ENCODE measurements at regions not wholly inside any gene's neighbourhood (a gene's known extent, or its start where the extent isn't known, plus 50 kb on each side); places are given as distances from the start of the nearest gene placed in this dataset.

DNA sequence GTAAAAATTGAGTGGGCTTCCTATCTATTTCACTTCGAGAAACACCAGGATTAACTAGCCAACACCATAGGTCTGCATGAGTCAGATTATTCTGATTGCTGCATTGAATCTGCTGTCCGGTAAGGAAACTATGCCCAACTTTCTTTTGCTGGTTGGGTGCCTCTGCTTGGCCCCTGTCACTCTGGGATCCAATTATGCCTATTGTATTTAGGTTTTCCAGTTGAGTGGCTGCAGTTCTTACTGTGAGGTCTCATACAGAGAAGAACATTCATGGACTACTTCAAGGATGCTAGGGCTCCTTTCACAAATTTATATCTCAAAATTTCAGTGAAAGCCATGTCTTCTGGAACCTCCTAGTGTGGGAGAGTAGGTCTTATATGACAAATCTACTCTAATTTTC lies 215.1 kb upstream of the SORCS1 start:
- DNase-seq, result no peak

DNA sequence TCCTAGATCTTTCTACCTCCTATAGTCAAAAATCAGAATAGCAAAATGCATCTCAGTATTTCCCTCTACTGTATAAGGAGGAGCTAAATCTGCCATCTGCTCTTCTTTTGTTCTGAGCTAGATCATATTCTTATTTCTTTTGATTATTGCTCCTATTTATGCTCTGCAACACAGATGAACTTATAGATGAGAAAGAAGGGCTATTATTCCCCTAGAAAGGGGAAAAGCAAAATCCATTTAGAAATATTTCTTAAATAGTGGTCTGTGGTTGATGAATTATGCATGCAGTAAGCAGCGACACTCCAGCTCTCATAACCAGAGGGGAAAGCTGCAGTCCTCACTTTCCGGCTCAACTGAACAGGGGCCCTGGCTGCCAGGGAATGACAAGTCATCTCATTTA lies 207.3 kb upstream of the SORCS1 start:
- no peak for DNase-seq

DNA sequence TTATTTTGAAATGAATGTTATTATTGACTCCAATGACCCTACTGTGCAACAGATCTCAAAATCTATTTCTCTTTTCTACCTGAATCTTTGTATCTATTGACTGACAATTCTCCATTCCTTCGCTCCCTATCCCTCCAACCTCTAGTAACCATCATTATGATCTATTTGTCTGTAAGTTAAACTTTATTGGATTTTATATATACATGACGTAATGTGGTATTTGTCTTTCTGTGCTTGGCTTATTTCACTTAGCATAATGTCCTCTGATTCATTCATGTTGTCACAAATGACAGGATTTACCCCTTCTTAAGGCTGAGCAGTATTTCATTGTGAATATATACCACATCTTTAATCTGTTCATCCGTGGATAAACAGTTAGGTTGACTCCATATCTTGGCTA lies 200.4 kb upstream of the SORCS1 start:
- no peak for DNase-seq

GRCh38 chr10:107362306-107362705 lies 197.8 kb upstream of the SORCS1 start:
- DNase-seq, result no peak

DNA sequence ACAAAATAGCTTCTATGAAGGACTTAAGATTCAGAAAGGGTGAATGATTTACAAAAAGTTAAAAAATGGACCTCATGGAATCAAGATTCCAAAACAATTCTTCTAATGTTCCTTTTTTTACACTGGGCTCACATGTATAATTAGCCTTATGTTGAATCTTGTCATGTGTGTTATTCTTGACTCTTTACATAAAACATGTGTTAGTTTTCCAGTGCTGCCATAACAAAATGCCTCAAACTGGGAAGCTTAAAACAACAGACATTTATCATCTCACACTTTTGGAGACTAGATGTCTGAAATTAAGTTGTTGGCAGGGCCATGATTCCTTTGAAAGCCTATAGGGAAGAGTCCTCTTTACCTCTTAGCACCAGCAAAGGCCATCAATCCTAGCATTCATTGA lies 192.5 kb upstream of the SORCS1 start:
- no peak for DNase-seq

DNA sequence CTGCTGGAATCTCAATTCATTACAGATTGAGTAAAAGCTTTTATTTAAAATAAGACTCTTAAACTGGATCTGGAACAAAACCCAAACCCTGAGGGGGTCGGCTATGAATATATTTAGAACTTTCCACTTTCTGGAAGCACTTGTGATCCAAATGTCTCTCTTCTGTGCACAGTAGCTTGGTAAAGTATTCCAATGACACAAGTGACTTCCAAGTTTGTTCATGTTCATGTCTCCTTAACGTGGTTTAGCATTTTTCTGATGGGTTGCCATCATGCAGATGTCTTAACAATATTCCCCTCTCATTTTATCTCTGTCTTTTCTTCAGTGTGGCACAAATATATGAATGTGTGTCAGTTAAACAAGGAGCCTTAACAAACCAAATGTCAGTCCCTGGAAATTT lies 191.9 kb upstream of the SORCS1 start:
- DNase-seq, result no peak

- no peak for DNase-seq
These were observed 178.2 kb upstream of the SORCS1 start for GRCh38 chr10:107342711-107343110.

GRCh38 chr10:107341281-107341680 lies 176.8 kb upstream of the SORCS1 start:
- DNase-seq, result no peak

DNA sequence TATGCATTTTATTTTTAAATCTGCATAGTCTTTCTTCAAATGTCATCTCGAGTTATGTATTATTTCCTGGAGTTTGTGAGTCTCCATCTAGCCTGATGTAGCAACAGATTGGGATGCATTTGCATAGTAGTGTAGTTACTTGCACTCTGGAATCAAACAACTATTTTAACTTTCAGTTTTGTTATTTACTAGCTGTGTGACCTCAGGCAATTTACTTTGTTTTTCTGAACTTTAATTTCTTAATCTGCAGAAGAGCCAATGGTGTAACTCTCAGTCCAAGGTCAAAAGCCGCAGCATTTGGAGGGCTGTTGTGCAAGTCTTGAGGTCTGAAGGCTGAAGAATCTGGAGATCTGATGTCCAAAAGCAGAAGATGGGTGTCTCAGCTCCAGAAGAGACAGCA lies 175.8 kb upstream of the SORCS1 start:
- DNase-seq, result no peak

- no peak for DNase-seq
These were observed 171.6 kb upstream of the SORCS1 start for GRCh38 chr10:107336061-107336460.

GRCh38 chr10:107317592-107317991 lies 153.1 kb upstream of the SORCS1 start:
- DNase-seq, result no peak

GRCh38 chr10:107303203-107303602 lies 138.7 kb upstream of the SORCS1 start:
- no peak for DNase-seq

DNA sequence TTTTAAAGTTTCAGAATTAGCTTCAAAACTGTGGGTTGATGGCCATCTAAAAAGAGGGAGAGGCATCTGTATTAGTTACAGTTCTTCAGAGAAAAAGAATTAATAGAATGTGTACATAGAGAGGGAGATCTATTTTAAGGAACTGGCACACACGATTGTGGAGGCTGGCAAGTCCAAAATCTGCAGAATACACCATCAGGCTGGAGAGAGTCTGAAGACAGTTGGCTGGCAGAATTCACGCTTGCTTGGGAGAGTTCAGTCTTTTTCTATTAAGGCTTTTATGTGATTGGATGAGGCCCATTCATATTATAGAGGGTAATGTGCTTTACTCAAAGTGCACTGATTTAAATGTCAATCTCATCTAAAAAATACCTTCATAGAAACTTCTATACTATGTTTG lies 135.1 kb upstream of the SORCS1 start:
- DNase-seq, result no peak

- DNase-seq, result no peak
These were observed 119.7 kb upstream of the SORCS1 start for GRCh38 chr10:107284187-107284586.

DNA sequence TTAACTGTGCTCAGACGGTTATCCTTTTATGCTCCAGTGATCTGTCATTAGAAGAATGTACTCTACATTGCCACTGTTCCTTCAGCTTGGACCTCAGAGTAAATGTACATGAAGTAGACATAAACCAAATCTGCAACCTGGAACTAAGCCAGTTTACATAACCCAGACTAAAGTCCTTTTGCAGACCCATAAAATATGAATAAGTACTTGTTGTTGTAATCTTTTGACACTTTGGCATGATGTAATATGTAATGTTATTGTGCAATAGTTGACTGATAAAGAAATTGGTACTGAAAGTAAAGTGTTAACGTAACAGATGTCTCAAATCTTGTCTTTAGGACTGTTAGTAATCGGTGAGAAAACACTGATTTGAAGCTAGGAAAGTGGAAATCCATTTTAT lies 115.8 kb upstream of the SORCS1 start:
- no peak for DNase-seq

DNA sequence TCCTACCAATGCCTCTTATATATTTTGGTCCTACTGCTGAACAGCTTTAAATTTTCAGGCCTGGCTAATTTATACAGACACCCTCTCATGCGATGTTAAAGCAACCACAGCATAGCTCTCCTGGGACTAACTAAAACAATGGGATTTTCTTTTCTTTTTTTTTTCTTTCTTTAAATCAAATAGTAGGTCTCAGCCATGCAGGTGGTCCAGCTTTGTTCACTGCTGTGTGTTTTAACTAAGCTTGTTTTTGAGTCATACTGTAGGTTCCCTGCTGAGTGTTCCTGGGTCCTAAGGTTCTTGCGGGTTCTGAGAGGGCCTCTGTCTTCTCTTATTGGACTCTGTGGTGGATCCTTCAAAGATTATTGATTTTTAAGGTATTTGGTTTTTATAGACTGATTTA lies 113.1 kb upstream of the SORCS1 start:
- DNase-seq, result no peak

DNA sequence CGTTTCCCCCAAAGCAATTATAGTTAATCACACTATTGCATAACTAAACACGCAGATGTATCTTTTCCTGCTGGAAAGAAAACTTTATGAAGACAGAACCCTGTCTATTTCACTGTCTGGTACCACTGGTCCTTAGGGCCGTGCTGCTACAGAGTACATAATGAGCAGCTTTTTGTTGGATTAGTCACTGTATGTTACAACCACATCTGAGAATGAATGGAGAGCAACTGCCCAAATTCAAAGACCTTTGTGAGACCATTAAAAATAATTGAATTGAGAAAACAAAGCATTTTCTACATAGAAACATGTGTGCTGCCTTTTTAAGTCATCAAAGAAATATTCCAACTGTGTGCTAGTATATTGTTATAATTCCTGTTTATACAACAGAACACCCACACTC lies 111.3 kb upstream of the SORCS1 start:
- no peak for DNase-seq

- DNase-seq, result no peak
These were observed 105.1 kb upstream of the SORCS1 start for GRCh38 chr10:107269626-107270025.

DNA sequence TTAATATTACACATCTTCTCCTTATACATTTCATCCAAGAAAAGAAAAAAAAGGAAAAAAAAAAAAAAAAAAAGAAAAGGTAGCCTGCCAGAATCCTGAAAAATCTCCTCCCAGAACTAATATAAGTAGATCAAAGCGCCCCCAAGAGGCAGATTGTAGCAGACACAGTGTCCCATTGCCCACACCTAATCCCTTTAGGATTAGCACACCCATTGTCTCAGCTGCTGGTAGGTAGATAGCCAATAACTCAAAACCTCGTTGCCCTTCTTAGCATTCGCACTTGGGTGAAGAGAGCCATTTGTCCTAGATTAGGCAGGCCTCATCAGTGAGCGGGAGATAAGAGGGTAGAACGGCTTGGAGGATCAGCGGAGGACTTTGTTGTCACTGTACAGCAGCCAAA lies 100.2 kb upstream of the SORCS1 start:
- no peak for DNase-seq

GRCh38 chr10:107244122-107244521 lies 79.6 kb upstream of the SORCS1 start:
- DNase-seq, result no peak

DNA sequence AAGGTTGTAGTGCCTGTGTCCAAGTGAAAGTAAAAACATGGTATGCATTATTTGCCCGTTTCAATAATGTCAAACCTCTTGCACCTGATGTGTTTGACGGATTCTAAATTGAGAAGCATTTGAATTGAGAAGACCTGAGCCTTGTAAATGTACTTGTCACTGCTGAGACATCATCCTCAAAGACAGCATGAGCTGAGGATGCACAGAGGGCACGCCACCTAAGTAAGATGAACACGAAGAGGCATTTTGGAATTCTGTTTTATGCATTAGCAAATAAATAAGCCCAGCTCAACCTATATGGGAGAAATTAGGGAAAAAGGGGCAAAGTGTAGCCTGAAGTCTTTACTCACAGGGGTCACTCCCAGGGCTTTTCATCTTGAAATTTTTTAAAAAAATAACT lies 73.8 kb upstream of the SORCS1 start:
- no peak for DNase-seq

GRCh38 chr10:107232013-107232412 lies 67.5 kb upstream of the SORCS1 start:
- DNase-seq, result no peak

DNA sequence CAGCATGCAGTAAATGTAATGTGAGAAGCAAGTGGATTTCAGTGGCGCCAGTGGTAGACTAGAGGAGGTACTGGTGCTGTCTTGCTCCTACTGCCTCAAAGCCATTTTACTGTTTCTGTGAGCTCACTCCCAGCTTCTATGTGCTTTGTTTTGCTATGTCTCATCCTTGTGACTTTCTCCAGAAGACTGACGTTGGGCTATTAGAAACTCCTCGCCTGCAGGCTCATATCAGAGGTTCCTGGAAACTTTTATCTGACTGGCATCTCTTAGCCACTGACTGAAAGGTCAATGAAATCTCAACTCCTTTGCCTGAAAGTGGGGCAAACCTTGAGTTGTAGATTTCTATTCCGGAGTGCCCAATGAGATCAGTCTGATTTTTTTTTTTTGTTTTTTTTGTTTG lies 66.4 kb upstream of the SORCS1 start:
- no peak for DNase-seq

DNA sequence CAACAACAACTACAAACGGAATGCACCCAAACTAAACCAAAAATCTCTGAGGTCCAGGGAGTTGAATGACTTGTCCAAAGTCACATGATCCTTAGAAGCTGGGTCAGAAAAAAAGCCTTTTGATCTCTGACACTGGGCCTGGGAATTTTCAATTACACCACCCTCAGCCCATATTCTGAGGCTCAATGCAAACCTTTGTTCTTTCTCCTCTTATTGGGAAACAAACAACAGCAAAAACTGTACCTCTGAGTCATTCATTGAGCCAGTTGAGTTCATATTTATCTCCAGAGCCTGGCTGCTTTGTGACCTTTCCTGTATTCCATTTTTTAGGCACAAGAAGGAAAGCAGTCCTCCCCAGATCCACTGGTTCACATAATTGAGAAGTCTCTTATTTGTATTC lies 51.2 kb upstream of the SORCS1 start:
- DNase-seq, result no peak
